Stimulated activated CD4-positive, alpha-beta T cell treated with anti-CD3 and anti-CD28 coated beads, Interleukin-2, amount 100 ng/mL, for 48 hours (primary cell): ENCODE measurements at regions not wholly inside any gene's neighbourhood (a gene's known extent, or its start where the extent isn't known, plus 50 kb on each side); places are given as distances from the start of the nearest gene placed in this dataset.

Experiments
- DNase-seq, 2 donors: peaks; one replicate each; pipeline ENCODE4 v3.0.0-alpha.2; 2020

DNA sequence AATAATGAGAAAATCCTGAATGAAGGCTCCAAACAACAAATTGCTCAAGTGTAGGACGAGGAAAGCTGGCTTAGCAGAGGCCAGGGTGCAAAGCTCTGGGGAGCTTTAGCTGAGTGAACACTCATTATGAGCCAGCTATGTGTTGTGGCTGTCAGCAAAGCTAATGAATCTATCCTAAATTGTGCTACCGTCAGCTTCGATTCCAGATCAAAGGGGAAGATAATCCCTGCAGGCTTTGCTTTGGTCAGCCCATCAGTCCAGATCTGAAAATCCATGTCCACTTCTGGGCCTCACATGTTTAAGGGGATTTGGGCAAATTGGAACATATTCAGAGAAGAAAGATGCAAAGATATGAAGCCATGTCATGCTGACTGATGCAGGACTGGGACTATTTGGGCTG, 180.9 kb upstream of the ZBED5 start:
- DNase-seq: no peak

- DNase-seq: no peak
These were observed 180.5 kb upstream of the ZBED5 start for GRCh38 chr11:11038352-11038751.

DNA sequence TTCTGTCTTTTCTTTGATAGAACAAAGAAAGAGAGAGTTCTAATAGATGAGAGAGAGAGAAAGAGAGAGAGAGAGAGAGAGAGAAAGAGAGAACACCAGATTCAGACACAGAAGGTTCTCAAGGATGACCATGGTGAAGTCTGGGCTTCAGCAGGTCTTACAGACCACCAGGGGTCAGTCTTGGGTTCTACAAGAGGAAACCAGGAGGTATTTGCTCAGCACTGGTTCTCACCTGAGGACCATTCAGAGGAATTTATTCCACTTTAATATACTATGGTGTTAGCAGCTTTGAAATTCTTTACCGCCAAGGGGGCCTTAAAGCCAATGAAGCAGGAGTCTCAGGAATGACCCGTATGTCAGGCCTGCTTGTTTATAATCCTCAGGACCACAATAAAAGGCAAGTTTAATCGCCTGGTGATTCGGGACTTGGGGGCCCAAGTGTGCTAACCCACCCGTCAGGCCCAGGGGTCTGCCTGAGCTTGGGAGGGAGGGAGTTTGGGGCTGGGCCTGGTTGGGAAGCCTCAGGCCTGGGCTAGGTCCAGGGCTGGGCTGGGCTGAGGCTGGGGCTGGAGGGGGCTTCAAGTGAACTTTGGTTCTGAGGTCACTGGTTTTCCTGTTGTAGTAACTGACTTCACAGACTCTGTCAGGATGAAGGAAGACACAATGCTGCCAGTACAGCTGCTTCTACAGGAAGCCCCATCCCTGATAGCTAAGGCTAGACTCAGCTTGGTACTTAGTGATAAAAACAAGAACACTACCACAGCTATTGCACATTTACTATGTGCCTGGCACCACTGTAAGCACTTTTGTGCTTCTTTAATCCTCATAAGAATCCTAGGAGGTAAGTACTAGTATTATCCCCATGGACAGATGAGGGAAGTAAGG, 179.2 kb upstream of the ZBED5 start:
- DNase-seq: peak; percentile 8 to 9

GRCh38 chr11:11036185-11036847, 178.5 kb upstream of the ZBED5 start:
- DNase-seq: no peak

DNA sequence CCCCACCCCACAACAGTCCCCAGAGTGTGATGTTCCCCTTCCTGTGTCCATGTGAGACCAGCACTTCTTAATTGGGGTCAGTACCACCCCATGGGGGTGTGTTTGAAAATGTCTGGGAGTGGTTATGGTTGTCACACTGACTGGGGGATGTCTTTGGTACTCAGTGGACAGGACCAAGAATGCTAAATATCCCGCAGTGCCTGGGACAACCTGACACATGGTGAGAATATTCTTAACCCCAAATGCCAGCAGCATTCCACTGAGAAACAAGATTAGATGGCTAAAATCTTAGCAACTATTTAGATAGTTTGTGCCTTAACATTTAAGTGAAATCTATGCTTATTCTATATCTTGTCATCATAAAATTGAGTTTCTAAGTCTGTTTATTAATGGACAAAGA, 177.5 kb upstream of the ZBED5 start:
- DNase-seq: no peak

- DNase-seq: no peak
These were observed 176.6 kb upstream of the ZBED5 start for GRCh38 chr11:11034476-11034875.

- no peak for DNase-seq
These were observed 174.2 kb upstream of the ZBED5 start for GRCh38 chr11:11032066-11032465.

DNA sequence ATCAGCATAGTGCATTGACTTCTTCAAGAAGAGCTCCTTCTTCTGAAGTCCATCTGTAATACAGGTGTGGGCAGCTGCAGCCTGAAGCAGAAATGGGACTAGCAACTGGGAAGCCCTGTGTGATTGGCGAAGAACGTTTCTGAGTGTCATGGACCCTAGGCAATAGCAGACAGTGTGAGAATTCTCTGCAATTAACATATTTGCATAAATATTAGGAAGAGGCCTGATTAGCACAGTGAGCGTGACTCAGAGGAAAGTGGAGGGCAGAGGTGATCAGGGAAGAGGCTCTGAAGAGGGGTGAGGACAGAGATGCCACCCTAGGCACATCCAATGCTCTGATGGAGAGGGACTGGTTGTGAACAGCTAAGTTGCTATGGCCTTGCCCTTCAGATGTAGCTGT, 171.2 kb upstream of the ZBED5 start:
- no peak for DNase-seq

GRCh38 chr11:11028017-11028692, 170.3 kb upstream of the ZBED5 start:
- peak; percentile 72 to 74 for DNase-seq

DNA sequence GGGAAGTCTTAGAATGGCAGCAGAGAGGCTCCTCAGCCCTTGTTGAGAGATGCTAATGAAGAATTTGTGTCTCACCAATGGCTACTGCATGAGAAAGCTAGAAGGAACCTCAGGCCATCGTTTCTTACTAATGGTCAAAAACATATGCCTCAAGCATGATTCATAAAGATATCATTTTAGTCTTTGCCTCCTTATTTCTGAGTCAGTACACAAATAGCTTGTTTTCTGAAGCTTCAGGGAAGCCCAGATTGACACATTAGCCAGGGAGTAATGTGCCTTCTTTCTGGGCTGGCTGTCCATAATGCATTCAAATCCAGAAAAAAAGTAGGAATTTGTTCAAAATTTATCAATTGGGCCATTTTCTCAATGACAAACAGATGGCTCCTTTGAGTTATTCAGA, 169.4 kb upstream of the ZBED5 start:
- no peak for DNase-seq

DNA sequence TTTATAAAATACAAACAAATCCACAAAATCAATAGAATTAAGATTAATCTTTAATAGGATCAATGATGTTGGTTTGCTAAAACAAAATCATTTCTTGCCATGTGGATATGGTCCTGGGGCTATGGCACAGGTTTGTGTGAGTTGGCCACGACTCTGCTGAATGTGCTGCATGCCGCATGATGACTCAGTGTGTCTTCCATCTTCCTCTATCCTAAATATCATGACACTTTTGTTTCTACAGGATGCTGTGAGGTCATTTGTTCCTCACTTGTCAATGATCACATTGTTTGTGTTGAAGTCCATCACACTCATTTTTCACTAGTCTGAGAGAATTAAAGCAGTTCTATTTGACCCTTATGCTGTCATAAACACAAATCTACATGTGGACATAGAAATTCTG, 167.2 kb upstream of the ZBED5 start:
- no peak for DNase-seq

DNA sequence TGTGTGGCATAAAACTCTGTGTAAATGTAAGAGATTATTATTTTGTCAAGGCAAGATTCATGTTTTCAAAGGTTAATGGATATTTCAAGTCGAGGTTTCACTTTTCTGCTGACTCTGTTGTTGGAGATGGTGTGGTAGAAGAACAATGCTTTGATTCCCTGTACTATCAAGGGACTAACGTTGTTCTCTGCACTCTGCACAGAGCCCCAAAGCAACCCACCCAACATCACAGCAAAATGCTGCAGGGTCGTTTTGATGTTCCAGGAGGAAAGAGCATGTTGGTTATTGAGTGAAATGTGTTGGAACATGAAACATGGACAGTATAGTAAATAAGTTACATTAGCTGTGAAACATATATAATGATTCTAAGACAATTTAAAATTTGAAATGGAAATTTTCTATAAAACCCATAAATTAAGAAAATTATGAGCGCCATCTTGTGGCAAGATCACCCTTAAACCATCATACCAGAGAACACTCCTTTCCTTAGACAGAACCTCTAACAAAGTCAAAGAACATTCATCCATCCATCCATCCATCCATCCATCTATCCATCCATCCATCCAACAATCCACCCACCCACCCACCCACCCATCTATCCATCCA, 164.4 kb upstream of the ZBED5 start:
- DNase-seq: peak in 1 of 2 donors; percentile 17

- DNase-seq: no peak
These were observed 163.7 kb upstream of the ZBED5 start for GRCh38 chr11:11021563-11021962.

DNA sequence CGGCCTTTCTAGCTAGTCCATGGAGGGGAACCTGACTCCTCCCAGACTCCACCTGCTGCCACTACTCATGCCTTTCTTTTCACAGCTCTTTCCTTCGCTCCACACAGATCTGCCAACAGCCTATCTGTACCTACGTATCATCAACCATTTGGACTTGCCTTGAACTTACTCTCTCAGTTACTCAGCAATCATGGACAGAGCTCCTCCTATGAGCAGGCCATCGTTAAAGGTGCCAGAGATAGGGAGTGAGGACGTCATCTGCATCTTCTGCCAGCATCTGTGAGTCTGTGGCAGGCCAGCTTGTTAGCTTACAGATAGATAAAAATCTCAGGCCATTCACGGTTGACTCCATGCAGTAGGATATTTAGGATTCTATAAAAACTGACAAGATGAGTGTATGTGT, 162.9 kb upstream of the ZBED5 start:
- no peak for DNase-seq

DNA sequence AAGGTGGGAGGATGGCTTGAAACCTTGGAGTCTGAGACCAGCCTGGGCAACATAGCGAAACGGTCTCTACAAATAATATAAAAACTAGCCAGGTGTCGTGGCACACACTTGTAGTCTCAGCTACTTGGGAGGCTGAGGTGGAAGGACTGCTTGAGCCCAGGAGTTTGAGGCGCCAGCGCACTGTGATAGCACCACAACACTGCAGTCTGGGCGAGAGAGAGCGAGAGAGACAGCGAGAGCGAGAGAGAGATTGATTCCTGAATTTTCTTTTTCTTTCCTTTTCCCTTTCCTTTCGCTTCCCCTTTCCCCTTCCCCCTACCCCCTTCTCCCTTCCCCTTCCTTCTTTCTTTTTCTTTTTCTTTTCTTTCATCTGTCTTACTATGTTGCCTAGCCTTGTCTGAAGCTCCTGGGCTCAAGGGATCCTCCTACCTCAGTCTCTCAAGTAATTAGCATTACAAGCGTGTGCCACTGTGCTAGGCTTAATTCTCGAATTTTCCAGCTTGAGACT, 162.4 kb upstream of the ZBED5 start:
- no peak for DNase-seq

- DNase-seq: no peak
These were observed 159.1 kb upstream of the ZBED5 start for GRCh38 chr11:11016943-11017342.

GRCh38 chr11:11016068-11016467, 158.2 kb upstream of the ZBED5 start:
- DNase-seq: no peak

GRCh38 chr11:11011617-11012016, 153.8 kb upstream of the ZBED5 start:
- no peak for DNase-seq

DNA sequence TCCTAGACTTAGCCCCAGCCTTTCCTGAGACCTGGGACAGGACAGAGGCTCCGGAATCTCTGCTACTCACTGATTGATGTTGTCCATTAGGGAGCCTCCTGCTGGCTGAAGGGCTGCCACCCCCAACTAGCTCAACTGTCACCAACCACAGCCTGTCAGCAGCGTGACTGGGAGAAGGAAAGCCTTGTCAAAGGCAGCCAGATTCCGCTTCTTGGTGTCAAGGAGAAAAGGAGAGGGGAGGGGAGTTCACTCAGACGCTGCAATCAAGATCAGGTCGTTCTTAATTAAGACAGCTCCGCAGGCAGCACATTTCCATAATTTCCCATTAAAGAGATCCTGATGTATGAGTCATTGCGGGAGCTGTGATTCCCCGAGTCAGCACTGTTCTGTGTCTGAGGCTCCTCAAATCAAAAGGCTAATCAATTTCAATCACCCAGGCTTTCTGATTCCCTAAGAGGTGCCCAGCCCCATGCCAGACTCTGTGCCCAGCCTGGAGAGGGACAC, 152.8 kb upstream of the ZBED5 start:
- DNase-seq: no peak

DNA sequence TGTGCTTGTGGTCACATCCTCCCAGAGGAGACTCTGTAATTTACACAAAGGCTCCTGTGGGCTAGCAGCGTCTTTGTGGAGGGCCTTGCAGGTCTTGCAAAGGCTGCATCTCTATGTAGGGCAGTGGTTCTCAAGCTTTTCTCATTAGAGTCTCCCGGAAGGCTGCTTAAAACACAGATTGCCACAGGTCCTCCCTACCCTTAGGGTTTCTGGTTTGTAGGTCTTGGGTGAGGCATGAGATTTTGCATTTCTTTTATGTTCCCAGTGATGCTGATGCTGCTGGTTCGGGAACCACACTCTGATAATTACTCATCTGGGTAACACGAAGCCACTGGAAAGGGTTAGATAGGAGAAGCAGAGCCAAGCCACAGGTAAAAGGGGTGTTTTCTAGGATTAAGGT, 151.3 kb upstream of the ZBED5 start:
- no peak for DNase-seq

DNA sequence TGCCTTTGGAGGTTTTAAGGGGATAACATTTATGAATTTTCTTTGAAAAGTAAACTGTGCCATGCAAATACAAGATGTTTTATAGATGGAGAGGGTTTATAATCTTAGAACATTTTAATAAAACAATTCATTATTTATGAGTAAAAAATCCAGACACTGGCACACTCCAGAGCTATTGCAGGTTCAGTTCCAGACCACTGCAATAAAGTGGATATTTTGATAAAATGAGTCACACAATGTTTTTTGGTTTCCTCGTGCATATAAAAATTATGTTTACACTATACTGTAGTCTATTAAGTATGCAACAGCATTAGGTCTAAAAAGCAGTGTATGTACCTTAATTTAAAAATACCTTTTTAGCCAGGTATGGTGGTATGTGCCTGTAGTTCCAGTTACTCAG, 146.2 kb upstream of the ZBED5 start:
- no peak for DNase-seq

- no peak for DNase-seq
These were observed 145.4 kb upstream of the ZBED5 start for GRCh38 chr11:11003226-11003625.
